ENCODE measurements at regions not wholly inside any gene's neighbourhood (a gene's known extent, or its start where the extent isn't known, plus 50 kb on each side); places are given as distances from the start of the nearest gene placed in this dataset.
"Not testable (repeated sequence)": the region's sequence is repeated elsewhere in the genome, so short reads cannot be mapped to it uniquely, and the experiment has no call there.

GRCh38 chr21:14804170-14804569 lies 258.1 kb upstream of the SAMSN1 start:
- TF ChIP-seq CTCF, POLR2A (IDR thresholded peaks at IDR 0.05): not testable (repeated sequence)
